ACHN (cell line): ENCODE measurements at regions not wholly inside any gene's neighbourhood (a gene's known extent, or its start where the extent isn't known, plus 50 kb on each side); places are given as distances from the start of the nearest gene placed in this dataset.
"Not testable (repeated sequence)": the region's sequence is repeated elsewhere in the genome, so short reads cannot be mapped to it uniquely, and the experiment has no call there.

Experiments used
- DNase-seq: peaks from one replicate; pipeline ENCODE4 v3.0.0-alpha.2; 2015
- in situ Hi-C: cut with HindIII; loops from 2 replicates; pipeline ENCODE4 v1.10.0; 2017; ENCODE audit warnings: low sequenced_read_pairs, low pct_ligation_motif_present, low pct_unique_long_range_greater_than_20kb

DNA sequence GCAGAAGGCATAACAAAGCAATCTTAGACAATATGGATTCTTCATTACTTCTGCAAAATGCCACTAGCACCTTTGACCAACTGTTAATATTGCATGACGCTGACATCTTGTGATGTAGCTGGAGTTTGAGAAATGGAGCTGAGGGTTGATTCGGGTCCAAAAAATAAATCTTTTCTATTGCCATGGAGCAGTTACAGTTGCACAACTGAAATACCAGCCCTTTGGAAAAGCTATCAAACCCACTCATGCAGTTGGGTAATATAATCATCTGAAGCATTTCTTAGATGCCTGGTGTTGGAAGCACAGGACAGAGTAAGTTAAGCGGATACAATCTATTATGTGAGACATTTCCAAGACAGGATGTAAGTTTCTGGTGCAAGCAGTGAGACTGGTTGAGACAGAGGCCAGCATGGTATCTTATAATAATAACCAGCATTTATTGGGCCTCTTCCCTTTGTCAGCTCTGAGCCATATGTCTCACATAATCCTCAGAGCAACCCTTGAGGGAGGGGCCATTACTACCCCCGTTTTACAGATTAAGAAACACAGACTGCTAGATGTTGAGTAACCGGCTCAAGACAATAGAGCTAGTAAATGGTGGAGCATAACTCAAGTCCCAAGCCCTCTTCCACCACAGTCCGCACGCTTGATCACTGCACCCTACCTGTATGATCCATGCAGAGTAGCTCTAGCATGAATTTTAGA is 74.9 kb upstream of the CAPRIN1 start:
- in situ Hi-C loops = no loop called here
- no peak for DNase-seq

- in situ Hi-C loops = no loop called here
- DNase-seq = no peak
These were observed 76.7 kb upstream of the CAPRIN1 start for GRCh38 chr11:33974804-33975203.

DNA sequence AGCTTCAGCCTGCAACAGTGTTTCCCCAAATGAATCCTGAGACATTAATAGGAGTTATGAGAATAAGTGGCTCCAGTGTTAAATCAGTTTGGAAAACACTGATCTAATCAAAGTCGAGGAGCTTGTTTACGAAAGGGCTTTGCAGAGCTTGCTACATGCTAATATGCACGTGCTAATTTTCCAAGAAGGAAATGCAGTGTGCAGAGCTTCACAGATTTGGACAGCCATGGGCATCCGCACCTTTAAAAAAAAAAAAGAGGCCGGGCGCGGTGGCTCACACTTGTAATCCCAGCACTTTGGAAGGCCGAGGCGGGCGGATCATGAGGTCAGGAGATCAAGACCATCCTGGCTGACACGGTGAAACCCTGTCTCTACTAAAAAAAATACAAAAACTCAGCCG is 79.7 kb upstream of the LMO2 start:
- DNase-seq, in situ Hi-C loops: not testable (repeated sequence)

DNA sequence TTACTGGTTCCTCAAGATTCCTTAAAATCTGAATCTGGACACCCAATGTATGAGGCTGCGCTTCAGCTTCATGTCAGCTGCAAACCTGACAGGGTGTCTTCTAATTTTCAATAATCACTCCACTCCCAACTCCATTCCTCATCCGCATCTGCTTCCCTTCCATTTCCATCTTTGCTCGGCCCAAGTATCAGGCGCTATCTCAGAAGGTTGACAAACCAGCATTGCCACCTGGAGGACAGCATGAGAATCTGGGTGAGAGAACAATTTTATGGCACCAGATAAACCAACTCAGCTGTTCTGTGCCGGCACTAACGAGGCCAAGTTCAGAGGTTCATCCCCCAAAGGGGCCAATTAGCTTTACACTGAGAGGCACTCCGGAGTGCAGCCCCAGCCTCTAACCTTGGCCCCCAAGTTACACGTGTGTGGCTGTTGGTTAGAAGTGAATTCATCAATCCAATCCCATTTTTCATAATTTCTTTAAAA is 79.1 kb upstream of the LMO2 start:
- in situ Hi-C loops = no loop called here
- peak; percentile 54 for DNase-seq

DNA sequence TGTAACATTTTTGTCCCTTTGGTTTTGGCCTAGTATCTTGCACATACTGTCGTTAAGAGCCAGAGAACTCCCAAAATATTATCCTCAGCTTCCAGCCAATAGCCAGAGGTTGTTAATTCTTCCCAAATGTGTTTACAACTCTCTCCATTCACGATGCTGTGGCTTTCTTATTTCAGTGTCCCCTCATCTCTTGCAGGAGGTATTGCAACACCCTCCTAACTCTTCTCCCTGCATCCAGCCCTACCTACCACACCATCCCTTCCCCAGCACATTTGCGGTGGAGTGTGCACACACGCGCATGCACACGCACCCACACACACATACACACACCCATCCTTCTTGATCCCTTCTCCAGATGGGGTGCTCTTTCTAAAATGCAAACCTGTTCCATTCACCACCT is 75.6 kb upstream of the LMO2 start:
- DNase-seq = no peak

GRCh38 chr11:33965032-33965431 is 73.2 kb upstream of the LMO2 start:
- in situ Hi-C loops = no loop called here
- DNase-seq = no peak

More for the DNA sequence above, 75.6 kb upstream of the LMO2 start:
- in situ Hi-C loops = no loop called here

- no peak for DNase-seq
- in situ Hi-C loops = no loop called here
These were observed 68.1 kb upstream of the LMO2 start for GRCh38 chr11:33959855-33960400.

DNA sequence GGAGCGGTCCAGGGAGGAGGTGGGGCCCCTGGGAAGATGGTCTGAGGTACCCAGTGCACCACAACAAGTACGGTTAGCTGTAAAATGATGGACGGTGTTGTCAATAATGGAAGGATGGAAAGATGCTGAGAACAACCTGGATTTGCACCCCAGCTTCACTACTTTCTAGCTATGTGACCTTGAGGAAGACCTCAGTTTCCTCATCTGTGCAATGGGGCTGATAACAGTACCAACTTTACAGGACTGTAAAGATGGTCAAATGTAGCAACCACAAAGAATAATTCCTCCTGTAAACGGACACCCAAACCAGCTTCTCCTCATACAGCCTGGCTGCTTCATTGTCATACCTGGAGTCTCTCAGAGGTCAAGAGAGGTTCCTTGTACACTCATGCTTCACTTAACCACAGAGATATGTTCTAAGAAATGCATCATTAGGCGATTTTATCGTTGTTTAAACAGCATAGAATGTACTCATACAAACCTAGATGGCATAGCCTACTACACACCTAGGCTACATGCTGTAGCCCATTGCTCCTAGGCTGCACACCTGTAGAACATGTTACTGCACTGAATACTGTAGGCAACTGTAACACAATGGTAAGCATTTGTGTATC is 65.5 kb upstream of the LMO2 start:
- no peak for DNase-seq
- in situ Hi-C loops = no loop called here

GRCh38 chr11:33956611-33957010 is 64.7 kb upstream of the LMO2 start:
- in situ Hi-C loops = no loop called here
- no peak for DNase-seq

- no peak for DNase-seq
- in situ Hi-C loops = no loop called here
These were observed 61.4 kb upstream of the LMO2 start for GRCh38 chr11:33953289-33953688.

- DNase-seq = no peak
- in situ Hi-C loops = no loop called here
These were observed 60.9 kb upstream of the LMO2 start for GRCh38 chr11:33952805-33953204.

GRCh38 chr11:33949252-33949913 is 57.5 kb upstream of the LMO2 start:
- in situ Hi-C loops = no loop called here
- DNase-seq = no peak

DNA sequence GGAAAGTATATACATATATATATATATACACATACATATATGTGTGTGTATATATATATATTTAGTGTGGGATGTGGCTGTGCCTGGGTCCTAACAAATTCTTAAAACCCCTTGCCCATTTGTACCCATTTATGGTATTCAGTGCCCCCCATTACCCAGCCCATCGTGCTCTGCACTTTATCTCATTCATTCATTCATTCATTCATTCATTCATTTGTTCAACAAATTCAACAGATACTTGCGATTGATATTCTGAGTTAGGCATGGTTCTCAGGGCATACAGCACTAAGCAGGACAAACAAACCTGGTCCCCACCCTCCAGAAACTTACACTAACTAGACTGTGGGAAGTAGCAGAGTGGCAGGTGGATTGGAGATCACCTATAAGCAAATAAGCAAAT is 56.6 kb upstream of the LMO2 start:
- DNase-seq = no peak
- in situ Hi-C loops = no loop called here

- DNase-seq, in situ Hi-C loops: not testable (repeated sequence)
These were observed 56.0 kb upstream of the LMO2 start for GRCh38 chr11:33947918-33948317.

GRCh38 chr11:33946930-33947329 is 55.1 kb upstream of the LMO2 start:
- in situ Hi-C loops = no loop called here
- no peak for DNase-seq

DNA sequence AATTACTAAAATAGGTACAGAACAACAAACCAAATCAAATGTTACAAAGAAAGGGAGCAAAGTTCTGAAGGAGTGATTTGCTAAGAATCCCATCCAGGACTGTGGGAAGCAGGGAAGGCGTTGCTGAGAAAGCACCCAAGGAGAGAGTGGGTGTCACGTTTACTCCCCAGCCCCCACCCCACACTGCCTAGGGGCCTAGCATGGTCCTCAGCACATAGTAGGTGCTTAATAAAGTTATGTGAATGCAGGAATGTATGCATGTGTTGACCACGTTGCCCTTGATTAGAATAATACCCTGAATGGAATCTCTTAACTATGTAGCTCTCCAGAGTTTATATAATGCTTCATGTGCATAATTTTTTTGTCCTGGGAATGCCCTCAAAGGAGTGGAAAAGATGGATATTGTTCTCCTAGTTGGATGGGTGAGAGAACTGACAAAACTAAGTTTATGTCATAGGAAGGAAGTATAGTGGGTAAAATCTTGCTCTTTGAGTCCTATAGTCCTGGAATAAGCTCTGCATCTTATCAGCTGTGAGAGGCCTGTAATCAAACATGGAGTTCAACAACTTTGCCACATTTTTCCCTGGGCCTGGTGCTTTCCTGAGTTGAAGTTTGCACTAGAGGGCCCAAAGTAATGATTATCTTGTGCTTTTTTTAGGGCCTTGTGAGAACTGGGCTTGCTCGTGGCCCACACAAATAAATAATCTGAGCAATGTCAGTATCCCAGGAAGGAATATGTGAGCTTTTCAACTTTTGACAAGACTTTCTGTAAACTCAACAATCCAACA is 53.8 kb upstream of the LMO2 start:
- DNase-seq = no peak
- in situ Hi-C loops = no loop called here

DNA sequence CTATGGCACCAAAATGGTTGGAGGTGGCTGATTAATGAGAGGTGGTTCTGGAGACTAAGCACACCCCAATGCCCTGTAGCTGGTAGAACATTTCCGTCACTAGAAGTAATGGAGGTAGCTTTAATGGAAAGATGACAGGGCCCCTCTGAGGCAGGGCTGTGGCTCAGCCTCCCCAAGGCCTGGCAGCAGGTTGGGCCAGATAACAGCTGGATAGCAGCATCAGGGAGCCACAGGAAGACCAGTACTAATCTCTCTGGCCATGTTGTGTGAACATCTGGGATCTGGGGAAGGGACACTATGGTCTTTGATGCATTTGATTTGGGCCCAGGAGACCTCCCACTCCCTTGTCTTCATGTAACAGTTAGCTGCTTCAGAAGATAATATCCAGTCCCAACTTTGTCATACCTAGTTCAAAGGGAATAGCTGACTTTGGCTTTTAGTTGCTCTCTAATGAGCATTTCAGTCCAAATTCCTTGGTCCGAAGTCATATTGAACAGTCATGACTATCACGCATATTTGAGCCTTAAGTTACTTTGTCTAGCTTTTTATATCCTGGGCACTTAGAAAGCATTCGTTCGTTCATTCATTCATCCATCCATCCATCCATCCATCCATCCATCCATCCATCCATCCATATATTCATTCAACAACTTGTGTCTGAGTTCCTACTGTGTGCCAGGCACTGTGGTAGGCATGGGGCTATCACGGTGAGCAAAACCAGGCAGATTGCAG is 53.0 kb upstream of the LMO2 start:
- in situ Hi-C loops = no loop called here
- DNase-seq = no peak

- no peak for DNase-seq
- in situ Hi-C loops = no loop called here
These were observed 52.4 kb upstream of the LMO2 start for GRCh38 chr11:33944345-33944692.
